GM06990 (cell line): ENCODE measurements at regions not wholly inside any gene's neighbourhood (a gene's known extent, or its start where the extent isn't known, plus 50 kb on each side); places are given as distances from the start of the nearest gene placed in this dataset.

Experiments used
- DNase-seq: peaks from one replicate; pipeline ENCODE4 v3.0.0-alpha.2; 2011; ENCODE audit not compliant: insufficient read length; ENCODE audit errors: extremely low read depth
- H3K27me3 ChIP-seq: replicated peaks from 2 replicates; pipeline ENCODE4 v1.6.0; 2011; ENCODE audit warnings: low read length; ENCODE audit not compliant: control insufficient read depth, insufficient read depth
- H3K36me3 ChIP-seq: 2 replicates; pipeline ENCODE4 v1.5.1; 2011; ENCODE audit warnings: low read length; ENCODE audit not compliant: control insufficient read depth, insufficient read depth
- H3K4me3 ChIP-seq: replicated peaks from 2 replicates; pipeline ENCODE4 v1.5.1; 2011; ENCODE audit warnings: low read depth, mild to moderate bottlenecking, control low read depth, low read length
- CTCF ChIP-seq: IDR thresholded peaks from 2 replicates; pipeline ENCODE4 v1.5.1; 2011; ENCODE audit warnings: low read length, control low read depth, mild to moderate bottlenecking, inconsistent platforms; ENCODE audit not compliant: insufficient read depth, poor library complexity, severe bottlenecking

DNA sequence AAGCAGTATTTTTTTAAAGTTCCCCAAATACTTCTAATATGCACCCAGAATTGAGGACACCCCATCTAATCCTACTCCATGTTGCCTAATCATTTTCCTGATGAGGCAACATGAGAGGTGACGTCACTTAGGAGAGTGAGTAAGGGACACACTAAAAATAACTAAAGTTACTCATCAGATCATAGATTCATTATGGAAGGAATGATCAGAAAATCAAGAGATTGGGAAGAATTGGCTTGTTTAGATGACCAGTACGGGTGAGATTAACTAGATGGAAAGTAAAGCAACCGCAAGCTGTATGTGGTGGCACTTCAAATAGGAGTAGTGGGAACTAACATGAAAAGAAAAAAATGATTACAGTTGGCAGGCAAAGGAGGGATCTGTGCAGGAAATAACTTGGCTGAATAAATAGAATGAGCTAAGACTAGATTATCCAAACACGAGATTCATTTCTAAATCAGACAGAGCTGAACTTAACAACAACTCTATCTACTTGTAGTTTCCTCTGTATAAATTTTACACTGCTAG lies 61.4 kb upstream of the CXADR start:
- DNase-seq: no peak

DNA sequence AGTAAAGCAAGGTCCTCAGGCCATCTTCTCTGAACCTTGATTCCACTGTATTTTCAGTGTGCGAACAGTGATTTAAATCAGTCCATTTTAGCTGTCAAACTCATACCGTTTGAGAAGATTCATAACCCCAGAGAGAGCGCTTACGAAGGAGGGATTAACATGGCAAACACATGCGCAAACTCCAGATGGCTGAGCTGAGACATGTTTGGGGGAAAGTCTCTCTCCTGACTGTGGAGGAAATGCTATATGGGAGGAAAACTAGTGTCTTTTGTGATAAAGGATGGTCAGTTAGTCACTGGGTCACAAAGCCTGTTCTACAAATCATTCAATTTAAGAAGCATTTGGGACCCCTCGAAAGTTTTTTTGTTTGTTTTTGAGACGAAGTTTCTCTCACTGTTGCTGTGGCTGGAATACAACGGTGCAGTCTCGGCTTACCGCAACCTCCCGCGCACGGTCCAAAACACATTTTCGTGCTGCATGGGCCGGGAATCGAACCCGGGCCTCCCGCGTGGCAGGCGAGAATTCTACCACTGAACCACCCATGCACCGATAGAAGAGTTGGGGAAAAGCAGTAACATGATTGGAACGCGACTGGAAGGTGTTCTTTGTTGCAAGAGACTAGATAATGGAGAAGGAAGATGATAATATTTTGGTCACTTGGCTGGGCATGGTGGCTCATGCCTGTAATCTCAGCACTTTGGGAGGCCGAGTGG lies 58.4 kb upstream of the CXADR start:
- no peak for TF ChIP-seq CTCF
- no peaks in the 10 kb centered on the region for H3K36me3 ChIP-seq
- peak; percentile 64 for DNase-seq
- H3K27me3 ChIP-seq: no peaks in the 10 kb centered on the region
- no peak overlapping the region for H3K4me3 ChIP-seq

More for the DNA sequence above, 61.4 kb upstream of the CXADR start:
- no peaks in the 10 kb centered on the region for H3K27me3 ChIP-seq
- H3K4me3 ChIP-seq: no peak overlapping the region
- TF ChIP-seq CTCF: no peak
- no peaks in the 10 kb centered on the region for H3K36me3 ChIP-seq

DNA sequence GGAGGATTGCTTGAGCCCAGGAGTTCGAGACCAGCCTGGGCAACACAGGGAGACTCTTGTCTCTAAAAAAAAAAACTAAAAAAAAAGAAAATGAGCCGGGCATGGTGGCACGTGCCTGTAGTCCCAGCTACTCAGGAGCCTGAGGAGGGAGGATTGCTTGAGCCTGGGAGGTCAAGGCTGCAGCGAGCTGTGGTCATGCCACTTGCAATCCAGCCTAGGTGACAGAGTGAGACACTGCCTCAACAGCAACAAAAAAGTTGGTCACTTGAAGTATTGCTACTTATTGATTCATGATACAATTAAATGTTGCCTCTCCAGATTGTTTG lies 57.9 kb upstream of the CXADR start:
- no peak overlapping the region for H3K4me3 ChIP-seq
- DNase-seq: no peak

DNA sequence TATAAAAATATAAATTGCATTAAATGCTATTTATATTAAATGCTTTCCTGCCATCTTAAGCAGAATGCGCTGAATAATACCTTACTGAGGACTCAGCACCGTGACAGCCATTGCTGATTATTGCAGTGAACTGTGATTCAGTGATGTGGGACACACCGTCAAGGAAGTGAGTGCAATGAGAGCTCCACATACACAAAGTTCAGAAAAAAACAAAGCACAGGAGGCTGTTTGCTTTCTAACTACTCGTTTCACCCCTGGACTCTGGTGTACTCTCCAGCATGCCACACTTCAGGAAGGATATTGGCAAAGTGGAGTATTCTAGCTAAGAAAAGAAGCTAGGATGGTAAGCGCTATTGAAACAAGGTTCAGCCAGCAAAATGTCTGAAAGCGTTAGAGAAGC lies 57.4 kb upstream of the CXADR start:
- no peak for DNase-seq
- Histone ChIP-seq H3K36me3 (no peaks in the 10 kb centered on the region), H3K27me3 (no peaks in the 10 kb centered on the region), H3K4me3 (no peak overlapping the region)
- TF ChIP-seq CTCF: no peak

More for the DNA sequence above, 57.9 kb upstream of the CXADR start:
- no peak for TF ChIP-seq CTCF
- Histone ChIP-seq H3K36me3 (no peaks in the 10 kb centered on the region), H3K27me3 (no peaks in the 10 kb centered on the region)

DNA sequence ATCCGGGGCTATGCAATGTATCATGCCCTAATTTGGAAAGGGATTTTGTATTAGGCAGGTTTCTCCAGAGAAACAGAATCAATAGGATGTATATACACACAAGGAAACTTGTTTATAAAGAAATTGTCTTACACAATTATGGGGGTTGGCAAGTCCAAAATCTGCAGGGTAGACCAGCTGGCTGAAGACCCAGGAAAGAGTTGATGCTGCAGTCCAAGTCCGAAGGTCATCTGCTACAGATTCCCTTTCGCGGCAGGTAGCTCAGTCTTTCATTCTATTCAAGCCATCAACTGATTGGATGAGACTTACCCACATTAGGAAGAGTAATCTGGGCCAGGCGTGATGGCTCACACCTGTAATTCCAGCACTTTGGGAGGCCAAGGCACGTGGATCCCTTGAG lies 54.6 kb upstream of the CXADR start:
- no peaks in the 10 kb centered on the region for H3K36me3 ChIP-seq

More for the DNA sequence above, 54.6 kb upstream of the CXADR start:
- H3K27me3 ChIP-seq: no peaks in the 10 kb centered on the region
- no peak for DNase-seq
- TF ChIP-seq CTCF: no peak
- no peak overlapping the region for H3K4me3 ChIP-seq
